ENCODE measurements at regions not wholly inside any gene's neighbourhood (a gene's known extent, or its start where the extent isn't known, plus 50 kb on each side); places are given as distances from the start of the nearest gene placed in this dataset.

DNA sequence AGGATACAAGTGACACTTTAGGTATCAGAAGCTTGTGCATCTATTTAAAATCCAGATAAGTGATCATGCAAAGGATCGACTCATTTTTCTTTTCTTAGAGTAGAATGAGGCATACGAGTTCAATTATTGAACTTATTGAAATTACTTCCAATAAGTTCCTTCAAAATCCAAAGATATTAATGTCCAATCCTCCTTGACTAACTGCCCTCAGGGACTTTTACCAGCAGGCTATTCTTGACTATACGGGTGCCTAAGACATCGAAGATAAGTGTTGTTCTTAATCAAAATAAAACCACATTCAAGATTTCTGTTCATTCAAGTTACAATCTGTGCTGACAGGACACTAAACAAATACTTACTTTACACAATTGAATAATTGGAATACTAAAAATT lies 74.5 kb upstream of the SP4 start:
- Mint-ChIP-seq H3K4me3 (no peak overlapping the region), H3K27me3 (ENCODE audit: low read depth) (no peaks in the 10 kb centered on the region), H3K9me3 (no peaks in the 10 kb centered on the region), H3K27ac (no peak overlapping the region), H3K36me3 (no peaks in the 10 kb centered on the region), H3K4me1 (no peaks in the 10 kb centered on the region)
- TF ChIP-seq IRF2 (CRISPR knock-in tag; IDR thresholded peaks at IDR 0.05; ENCODE audit: borderline replicate concordance, low read depth) (no peak), TP53 (CRISPR knock-in tag; IDR thresholded peaks at IDR 0.05) (no peak), CBFB (CRISPR knock-in tag; IDR thresholded peaks at IDR 0.05; ENCODE audit: low read depth) (no peak), JUN (CRISPR knock-in tag; IDR thresholded peaks at IDR 0.05) (no peak), FOXJ3 (CRISPR knock-in tag; IDR thresholded peaks at IDR 0.05; ENCODE audit: borderline replicate concordance) (no peak), MYBL2 (CRISPR knock-in tag; IDR thresholded peaks at IDR 0.05) (no peak), OVOL2 (CRISPR knock-in tag; IDR thresholded peaks at IDR 0.05; ENCODE audit: borderline replicate concordance) (no peak), NFYB (CRISPR knock-in tag; conservative IDR thresholded peaks at IDR 0.05; ENCODE audit: low read depth) (no peak), RORB (CRISPR knock-in tag; IDR thresholded peaks at IDR 0.05) (no peak), TCF7 (CRISPR knock-in tag; IDR thresholded peaks at IDR 0.05; ENCODE audit: low read depth) (no peak), ZNF317 (CRISPR knock-in tag; IDR thresholded peaks at IDR 0.05; ENCODE audit: borderline replicate concordance, low read depth) (no peak), KAT7 (CRISPR knock-in tag; IDR thresholded peaks at IDR 0.05; ENCODE audit: borderline replicate concordance) (no peak)
- TF ChIP-seq, protein P1, sequence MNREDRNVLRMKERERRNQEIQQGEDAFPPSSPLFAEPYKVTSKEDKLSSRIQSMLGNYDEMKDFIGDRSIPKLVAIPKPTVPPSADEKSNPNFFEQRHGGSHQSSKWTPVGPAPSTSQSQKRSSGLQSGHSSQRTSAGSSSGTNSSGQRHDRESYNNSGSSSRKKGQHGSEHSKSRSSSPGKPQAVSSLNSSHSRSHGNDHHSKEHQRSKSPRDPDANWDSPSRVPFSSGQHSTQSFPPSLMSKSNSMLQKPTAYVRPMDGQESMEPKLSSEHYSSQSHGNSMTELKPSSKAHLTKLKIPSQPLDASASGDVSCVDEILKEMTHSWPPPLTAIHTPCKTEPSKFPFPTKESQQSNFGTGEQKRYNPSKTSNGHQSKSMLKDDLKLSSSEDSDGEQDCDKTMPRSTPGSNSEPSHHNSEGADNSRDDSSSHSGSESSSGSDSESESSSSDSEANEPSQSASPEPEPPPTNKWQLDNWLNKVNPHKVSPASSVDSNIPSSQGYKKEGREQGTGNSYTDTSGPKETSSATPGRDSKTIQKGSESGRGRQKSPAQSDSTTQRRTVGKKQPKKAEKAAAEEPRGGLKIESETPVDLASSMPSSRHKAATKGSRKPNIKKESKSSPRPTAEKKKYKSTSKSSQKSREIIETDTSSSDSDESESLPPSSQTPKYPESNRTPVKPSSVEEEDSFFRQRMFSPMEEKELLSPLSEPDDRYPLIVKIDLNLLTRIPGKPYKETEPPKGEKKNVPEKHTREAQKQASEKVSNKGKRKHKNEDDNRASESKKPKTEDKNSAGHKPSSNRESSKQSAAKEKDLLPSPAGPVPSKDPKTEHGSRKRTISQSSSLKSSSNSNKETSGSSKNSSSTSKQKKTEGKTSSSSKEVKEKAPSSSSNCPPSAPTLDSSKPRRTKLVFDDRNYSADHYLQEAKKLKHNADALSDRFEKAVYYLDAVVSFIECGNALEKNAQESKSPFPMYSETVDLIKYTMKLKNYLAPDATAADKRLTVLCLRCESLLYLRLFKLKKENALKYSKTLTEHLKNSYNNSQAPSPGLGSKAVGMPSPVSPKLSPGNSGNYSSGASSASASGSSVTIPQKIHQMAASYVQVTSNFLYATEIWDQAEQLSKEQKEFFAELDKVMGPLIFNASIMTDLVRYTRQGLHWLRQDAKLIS (CRISPR knock-in tag; IDR thresholded peaks at IDR 0.05; ENCODE audit: borderline replicate concordance) = no peak
- TF ChIP-seq, protein P2, sequence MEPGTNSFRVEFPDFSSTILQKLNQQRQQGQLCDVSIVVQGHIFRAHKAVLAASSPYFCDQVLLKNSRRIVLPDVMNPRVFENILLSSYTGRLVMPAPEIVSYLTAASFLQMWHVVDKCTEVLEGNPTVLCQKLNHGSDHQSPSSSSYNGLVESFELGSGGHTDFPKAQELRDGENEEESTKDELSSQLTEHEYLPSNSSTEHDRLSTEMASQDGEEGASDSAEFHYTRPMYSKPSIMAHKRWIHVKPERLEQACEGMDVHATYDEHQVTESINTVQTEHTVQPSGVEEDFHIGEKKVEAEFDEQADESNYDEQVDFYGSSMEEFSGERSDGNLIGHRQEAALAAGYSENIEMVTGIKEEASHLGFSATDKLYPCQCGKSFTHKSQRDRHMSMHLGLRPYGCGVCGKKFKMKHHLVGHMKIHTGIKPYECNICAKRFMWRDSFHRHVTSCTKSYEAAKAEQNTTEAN (CRISPR knock-in tag; IDR thresholded peaks at IDR 0.05) = no peak
- TF ChIP-seq, protein P3, sequence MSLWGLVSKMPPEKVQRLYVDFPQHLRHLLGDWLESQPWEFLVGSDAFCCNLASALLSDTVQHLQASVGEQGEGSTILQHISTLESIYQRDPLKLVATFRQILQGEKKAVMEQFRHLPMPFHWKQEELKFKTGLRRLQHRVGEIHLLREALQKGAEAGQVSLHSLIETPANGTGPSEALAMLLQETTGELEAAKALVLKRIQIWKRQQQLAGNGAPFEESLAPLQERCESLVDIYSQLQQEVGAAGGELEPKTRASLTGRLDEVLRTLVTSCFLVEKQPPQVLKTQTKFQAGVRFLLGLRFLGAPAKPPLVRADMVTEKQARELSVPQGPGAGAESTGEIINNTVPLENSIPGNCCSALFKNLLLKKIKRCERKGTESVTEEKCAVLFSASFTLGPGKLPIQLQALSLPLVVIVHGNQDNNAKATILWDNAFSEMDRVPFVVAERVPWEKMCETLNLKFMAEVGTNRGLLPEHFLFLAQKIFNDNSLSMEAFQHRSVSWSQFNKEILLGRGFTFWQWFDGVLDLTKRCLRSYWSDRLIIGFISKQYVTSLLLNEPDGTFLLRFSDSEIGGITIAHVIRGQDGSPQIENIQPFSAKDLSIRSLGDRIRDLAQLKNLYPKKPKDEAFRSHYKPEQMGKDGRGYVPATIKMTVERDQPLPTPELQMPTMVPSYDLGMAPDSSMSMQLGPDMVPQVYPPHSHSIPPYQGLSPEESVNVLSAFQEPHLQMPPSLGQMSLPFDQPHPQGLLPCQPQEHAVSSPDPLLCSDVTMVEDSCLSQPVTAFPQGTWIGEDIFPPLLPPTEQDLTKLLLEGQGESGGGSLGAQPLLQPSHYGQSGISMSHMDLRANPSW (CRISPR knock-in tag; conservative IDR thresholded peaks at IDR 0.05; ENCODE audit: low read depth) = no peak
- TF ChIP-seq, protein P4, sequence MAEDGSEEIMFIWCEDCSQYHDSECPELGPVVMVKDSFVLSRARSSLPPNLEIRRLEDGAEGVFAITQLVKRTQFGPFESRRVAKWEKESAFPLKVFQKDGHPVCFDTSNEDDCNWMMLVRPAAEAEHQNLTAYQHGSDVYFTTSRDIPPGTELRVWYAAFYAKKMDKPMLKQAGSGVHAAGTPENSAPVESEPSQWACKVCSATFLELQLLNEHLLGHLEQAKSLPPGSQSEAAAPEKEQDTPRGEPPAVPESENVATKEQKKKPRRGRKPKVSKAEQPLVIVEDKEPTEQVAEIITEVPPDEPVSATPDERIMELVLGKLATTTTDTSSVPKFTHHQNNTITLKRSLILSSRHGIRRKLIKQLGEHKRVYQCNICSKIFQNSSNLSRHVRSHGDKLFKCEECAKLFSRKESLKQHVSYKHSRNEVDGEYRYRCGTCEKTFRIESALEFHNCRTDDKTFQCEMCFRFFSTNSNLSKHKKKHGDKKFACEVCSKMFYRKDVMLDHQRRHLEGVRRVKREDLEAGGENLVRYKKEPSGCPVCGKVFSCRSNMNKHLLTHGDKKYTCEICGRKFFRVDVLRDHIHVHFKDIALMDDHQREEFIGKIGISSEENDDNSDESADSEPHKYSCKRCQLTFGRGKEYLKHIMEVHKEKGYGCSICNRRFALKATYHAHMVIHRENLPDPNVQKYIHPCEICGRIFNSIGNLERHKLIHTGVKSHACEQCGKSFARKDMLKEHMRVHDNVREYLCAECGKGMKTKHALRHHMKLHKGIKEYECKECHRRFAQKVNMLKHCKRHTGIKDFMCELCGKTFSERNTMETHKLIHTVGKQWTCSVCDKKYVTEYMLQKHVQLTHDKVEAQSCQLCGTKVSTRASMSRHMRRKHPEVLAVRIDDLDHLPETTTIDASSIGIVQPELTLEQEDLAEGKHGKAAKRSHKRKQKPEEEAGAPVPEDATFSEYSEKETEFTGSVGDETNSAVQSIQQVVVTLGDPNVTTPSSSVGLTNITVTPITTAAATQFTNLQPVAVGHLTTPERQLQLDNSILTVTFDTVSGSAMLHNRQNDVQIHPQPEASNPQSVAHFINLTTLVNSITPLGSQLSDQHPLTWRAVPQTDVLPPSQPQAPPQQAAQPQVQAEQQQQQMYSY (CRISPR knock-in tag; IDR thresholded peaks at IDR 0.05) = no peak
- TF ChIP-seq, protein P5, sequence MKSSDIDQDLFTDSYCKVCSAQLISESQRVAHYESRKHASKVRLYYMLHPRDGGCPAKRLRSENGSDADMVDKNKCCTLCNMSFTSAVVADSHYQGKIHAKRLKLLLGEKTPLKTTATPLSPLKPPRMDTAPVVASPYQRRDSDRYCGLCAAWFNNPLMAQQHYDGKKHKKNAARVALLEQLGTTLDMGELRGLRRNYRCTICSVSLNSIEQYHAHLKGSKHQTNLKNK (CRISPR knock-in tag; IDR thresholded peaks at IDR 0.05) = no peak
- TF ChIP-seq, protein P6, sequence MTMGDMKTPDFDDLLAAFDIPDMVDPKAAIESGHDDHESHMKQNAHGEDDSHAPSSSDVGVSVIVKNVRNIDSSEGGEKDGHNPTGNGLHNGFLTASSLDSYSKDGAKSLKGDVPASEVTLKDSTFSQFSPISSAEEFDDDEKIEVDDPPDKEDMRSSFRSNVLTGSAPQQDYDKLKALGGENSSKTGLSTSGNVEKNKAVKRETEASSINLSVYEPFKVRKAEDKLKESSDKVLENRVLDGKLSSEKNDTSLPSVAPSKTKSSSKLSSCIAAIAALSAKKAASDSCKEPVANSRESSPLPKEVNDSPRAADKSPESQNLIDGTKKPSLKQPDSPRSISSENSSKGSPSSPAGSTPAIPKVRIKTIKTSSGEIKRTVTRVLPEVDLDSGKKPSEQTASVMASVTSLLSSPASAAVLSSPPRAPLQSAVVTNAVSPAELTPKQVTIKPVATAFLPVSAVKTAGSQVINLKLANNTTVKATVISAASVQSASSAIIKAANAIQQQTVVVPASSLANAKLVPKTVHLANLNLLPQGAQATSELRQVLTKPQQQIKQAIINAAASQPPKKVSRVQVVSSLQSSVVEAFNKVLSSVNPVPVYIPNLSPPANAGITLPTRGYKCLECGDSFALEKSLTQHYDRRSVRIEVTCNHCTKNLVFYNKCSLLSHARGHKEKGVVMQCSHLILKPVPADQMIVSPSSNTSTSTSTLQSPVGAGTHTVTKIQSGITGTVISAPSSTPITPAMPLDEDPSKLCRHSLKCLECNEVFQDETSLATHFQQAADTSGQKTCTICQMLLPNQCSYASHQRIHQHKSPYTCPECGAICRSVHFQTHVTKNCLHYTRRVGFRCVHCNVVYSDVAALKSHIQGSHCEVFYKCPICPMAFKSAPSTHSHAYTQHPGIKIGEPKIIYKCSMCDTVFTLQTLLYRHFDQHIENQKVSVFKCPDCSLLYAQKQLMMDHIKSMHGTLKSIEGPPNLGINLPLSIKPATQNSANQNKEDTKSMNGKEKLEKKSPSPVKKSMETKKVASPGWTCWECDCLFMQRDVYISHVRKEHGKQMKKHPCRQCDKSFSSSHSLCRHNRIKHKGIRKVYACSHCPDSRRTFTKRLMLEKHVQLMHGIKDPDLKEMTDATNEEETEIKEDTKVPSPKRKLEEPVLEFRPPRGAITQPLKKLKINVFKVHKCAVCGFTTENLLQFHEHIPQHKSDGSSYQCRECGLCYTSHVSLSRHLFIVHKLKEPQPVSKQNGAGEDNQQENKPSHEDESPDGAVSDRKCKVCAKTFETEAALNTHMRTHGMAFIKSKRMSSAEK (CRISPR knock-in tag; IDR thresholded peaks at IDR 0.05; ENCODE audit: borderline replicate concordance) = no peak
- TF ChIP-seq, protein P7, sequence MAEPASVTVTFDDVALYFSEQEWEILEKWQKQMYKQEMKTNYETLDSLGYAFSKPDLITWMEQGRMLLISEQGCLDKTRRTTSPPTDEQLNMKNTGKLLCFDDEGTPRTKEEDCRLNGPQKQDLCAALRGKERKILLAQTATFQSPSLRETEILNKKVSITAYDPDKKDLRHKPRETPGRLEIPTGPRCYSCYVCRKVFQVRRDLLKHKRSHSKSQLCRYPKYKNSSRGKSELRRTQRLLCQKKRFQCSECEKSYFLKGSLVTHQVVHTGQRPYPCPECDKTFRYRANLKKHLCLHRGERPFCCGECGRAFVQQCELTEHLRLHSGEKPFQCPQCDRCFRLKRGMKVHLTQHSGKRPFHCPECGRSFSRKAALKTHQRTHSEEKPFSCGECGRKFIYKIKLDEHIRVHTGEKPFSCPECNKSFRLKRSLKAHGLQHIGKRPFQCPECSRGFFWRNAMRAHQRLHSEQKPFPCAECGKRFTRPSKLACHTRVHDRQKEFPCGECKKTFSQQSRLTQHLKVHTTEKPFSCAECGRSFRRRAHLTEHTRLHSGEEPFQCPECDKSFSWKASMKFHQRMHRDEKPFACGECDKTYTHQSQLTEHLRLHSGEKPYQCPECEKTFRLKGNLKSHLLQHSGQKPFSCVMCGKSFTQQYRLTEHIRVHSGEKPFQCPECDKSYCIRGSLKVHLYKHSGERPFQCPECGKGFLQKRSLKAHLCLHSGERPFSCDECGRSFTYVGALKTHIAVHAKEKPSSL (CRISPR knock-in tag; conservative IDR thresholded peaks at IDR 0.05) = no peak
- CTCF ChIA-PET = no interaction called here
- ATAC-seq = no peak
- POLR2A ChIA-PET = interaction anchor here (1.2 kb wide), 1 partner anchor 74 kb away, joined by 3 read pairs; the partner anchor contains the start of gene SP4
- DNase-seq (ENCODE audit: low spot score) = no peak
